GM23338 (cell line): ENCODE measurements at regions not wholly inside any gene's neighbourhood (a gene's known extent, or its start where the extent isn't known, plus 50 kb on each side); places are given as distances from the start of the nearest gene placed in this dataset.

Experiments
- ATAC-seq: fragments of 200-7000 bp; cut with Tn5 transposase; 3 replicates; pipeline ENCODE4 v1.9.1; 2020
- DNase-seq: peaks from one replicate; pipeline ENCODE4 v3.0.0-alpha.2; 2015; ENCODE audit warnings: low spot score
- H2AFZ ChIP-seq: fragments of 200-600 bp; sonication (generic); 2 replicates; pipeline ENCODE4 v1.8.0; 2016; ENCODE audit warnings: antibody characterized with exemption, mild to moderate bottlenecking, moderate library complexity
- H3F3A ChIP-seq: fragments of 200-600 bp; sonication (generic); replicated peaks from 2 replicates; pipeline ENCODE4 v1.8.0; 2017; ENCODE audit warnings: antibody characterized with exemption, mixed run types, low read depth
- H3K27ac ChIP-seq: fragments of 200-600 bp; sonication (generic); 2 replicates; pipeline ENCODE4 v1.6.1; 2016; ENCODE audit warnings: low read depth
- H3K27me3 ChIP-seq: fragments of 200-600 bp; sonication (generic); 2 replicates; pipeline ENCODE4 v1.8.0; 2016; ENCODE audit warnings: mild to moderate bottlenecking, mixed run types, moderate library complexity; ENCODE audit not compliant: insufficient read depth
- H3K36me3 ChIP-seq: fragments of 200-600 bp; sonication (generic); 2 replicates; pipeline ENCODE4 v1.8.0; 2016; ENCODE audit warnings: mild to moderate bottlenecking; ENCODE audit not compliant: insufficient read depth
- H3K4me1 ChIP-seq: fragments of 200-600 bp; sonication (generic); 2 replicates; pipeline ENCODE4 v1.8.0; 2016; ENCODE audit warnings: mild to moderate bottlenecking, moderate library complexity; ENCODE audit not compliant: insufficient read depth
- H3K4me2 ChIP-seq: fragments of 200-600 bp; sonication (generic); 2 replicates; pipeline ENCODE4 v1.7.1; 2017; ENCODE audit warnings: mixed run types
- H3K4me3 ChIP-seq: fragments of 200-600 bp; sonication (generic); 2 replicates; pipeline ENCODE4 v1.6.1; 2016; ENCODE audit warnings: mixed run types
- H3K79me2 ChIP-seq: fragments of 200-600 bp; sonication (generic); replicated peaks from 2 replicates; pipeline ENCODE4 v1.8.0; 2017; ENCODE audit warnings: mild to moderate bottlenecking; ENCODE audit not compliant: insufficient read depth
- H3K9me2 ChIP-seq: fragments of 200-600 bp; sonication (generic); 2 replicates; pipeline ENCODE4 v1.8.0; 2017; ENCODE audit not compliant: insufficient read depth
- H4K20me1 ChIP-seq: fragments of 200-600 bp; sonication (generic); replicated peaks from 2 replicates; pipeline ENCODE4 v1.8.0; 2017; ENCODE audit warnings: mild to moderate bottlenecking; ENCODE audit not compliant: insufficient read depth
- H3K27ac Mint-ChIP-seq: 2 replicates; pipeline ENCODE4 v1.8.0; 2020; ENCODE audit warnings: inconsistent platforms, mild to moderate bottlenecking, moderate library complexity, mixed read lengths
- H3K27me3 Mint-ChIP-seq: 3 replicates; pipeline ENCODE4 v1.8.0; 2022; ENCODE audit warnings: low read depth, mild to moderate bottlenecking, moderate library complexity, mixed read lengths, inconsistent platforms; ENCODE audit not compliant: insufficient read depth, poor library complexity
- H3K36me3 Mint-ChIP-seq: 3 replicates; pipeline ENCODE4 v1.8.0; 2021; ENCODE audit warnings: low read depth, mild to moderate bottlenecking, inconsistent platforms, moderate library complexity, mixed read lengths
- H3K4me1 Mint-ChIP-seq: 3 replicates; pipeline ENCODE4 v1.8.0; 2020; ENCODE audit warnings: mild to moderate bottlenecking, inconsistent platforms, mixed read lengths
- H3K4me3 Mint-ChIP-seq: 3 replicates; pipeline ENCODE4 v1.8.0; 2021; ENCODE audit warnings: moderate library complexity, mild to moderate bottlenecking, inconsistent platforms, mixed read lengths
- H3K9me3 Mint-ChIP-seq: 3 replicates; pipeline ENCODE4 v1.8.0; 2020; ENCODE audit warnings: moderate library complexity, mild to moderate bottlenecking, inconsistent platforms, mixed read lengths
- CREB1 ChIP-seq: fragments of 250-450 bp; sonication (Bioruptor Pico); IDR thresholded peaks from 2 replicates; pipeline ENCODE4 v1.5.0; 2020; ENCODE audit warnings: low read depth, mild to moderate bottlenecking, moderate library complexity
- EZH2 ChIP-seq: fragments of 200-600 bp; sonication (generic); IDR thresholded peaks from one replicate; pipeline ENCODE4 v1.8.0; 2017; ENCODE audit warnings: antibody characterized with exemption, mild to moderate bottlenecking, low read depth; ENCODE audit not compliant: unreplicated experiment
- EZH2phosphoT487 ChIP-seq: fragments of 200-600 bp; sonication (generic); IDR thresholded peaks from one replicate; pipeline ENCODE4 v1.8.1; 2018; ENCODE audit warnings: antibody characterized with exemption; ENCODE audit not compliant: unreplicated experiment
- JUNB ChIP-seq: IDR thresholded peaks from one replicate; pipeline ENCODE4 v1.6.1; 2016; ENCODE audit warnings: antibody characterized with exemption; ENCODE audit not compliant: unreplicated experiment
- NANOG ChIP-seq: IDR thresholded peaks from 2 replicates; pipeline ENCODE4 v1.6.1; 2016; ENCODE audit warnings: antibody characterized with exemption, borderline replicate concordance
- POLR2AphosphoS5 ChIP-seq: IDR thresholded peaks from 2 replicates; pipeline ENCODE4 v1.6.1; 2016; ENCODE audit warnings: antibody characterized with exemption, low read depth
- STAT1 ChIP-seq: IDR thresholded peaks from one replicate; pipeline ENCODE4 v1.6.1; 2016; ENCODE audit warnings: antibody characterized with exemption; ENCODE audit not compliant: unreplicated experiment
- ZNF114 ChIP-seq: fragments of 250-450 bp; sonication (Bioruptor Pico); IDR thresholded peaks from 2 replicates; pipeline ENCODE4 v1.5.0; 2020; ENCODE audit warnings: mild to moderate bottlenecking, moderate library complexity
- ZNF331 ChIP-seq: fragments of 250-450 bp; sonication (Bioruptor Pico); IDR thresholded peaks from 2 replicates; pipeline ENCODE4 v1.5.0; 2020; ENCODE audit warnings: low read depth, mild to moderate bottlenecking, moderate library complexity
- ZNF462 ChIP-seq: fragments of 250-450 bp; sonication (Bioruptor Pico); IDR thresholded peaks from 2 replicates; pipeline ENCODE4 v1.5.0; 2020; ENCODE audit warnings: mild to moderate bottlenecking, moderate library complexity
- TF ChIP-seq, protein P1 (sequence below): IDR thresholded peaks from one replicate; pipeline ENCODE4 v1.6.1; 2018; ENCODE audit warnings: antibody characterized with exemption; ENCODE audit not compliant: unreplicated experiment
- TF ChIP-seq, protein P2 (sequence below): IDR thresholded peaks from 2 replicates; pipeline ENCODE4 v1.6.1; 2016; ENCODE audit warnings: antibody characterized with exemption
- TF ChIP-seq, protein P3 (sequence below), 2 experiments: fragments of 200-600 bp in 1 of 2; sonication (generic) in 1 of 2; conservative IDR thresholded peaks; 2 replicates each; pipeline versions ENCODE4 v1.5.1 to v1.6.1; 2016 to 2017; ENCODE audit warnings: antibody characterized with exemption in 2 of 2, low read depth in 2 of 2, mild to moderate bottlenecking in 2 of 2, moderate library complexity in 1 of 2

GRCh38 chr7:21154614-21155013 is 273.3 kb upstream of the SP4 start:
- H2AFZ ChIP-seq = no peak overlapping the region
- no peaks in the 10 kb centered on the region for H4K20me1 ChIP-seq
- H3K9me2 ChIP-seq = no peaks in the 10 kb centered on the region; the same call in 1 of the 2 replicates
- no peak for DNase-seq
- no peaks in the 10 kb centered on the region for H3K36me3 Mint-ChIP-seq
- H3K27ac ChIP-seq = no peak overlapping the region
- H3F3A ChIP-seq = no peaks in the 10 kb centered on the region
- H3K4me3 Mint-ChIP-seq = no peak overlapping the region
- no peaks in the 10 kb centered on the region for H3K27me3 ChIP-seq
- no peak overlapping the region for H3K27ac Mint-ChIP-seq
- H3K9me3 Mint-ChIP-seq = no peaks in the 10 kb centered on the region
- H3K4me1 Mint-ChIP-seq = peaks cover 1% of the 10 kb centered on the region; the same call in 2 of the 3 replicates
- H3K27me3 Mint-ChIP-seq = peaks cover under 1% of the 10 kb centered on the region
- ATAC-seq = no peak
- no peaks in the 10 kb centered on the region for H3K79me2 ChIP-seq
- no peaks in the 10 kb centered on the region for H3K36me3 ChIP-seq
- TF ChIP-seq CREB1 (CRISPR knock-in tag) = no peak
- TF ChIP-seq ZNF114 (CRISPR knock-in tag) = no peak
- TF ChIP-seq, protein P1, sequence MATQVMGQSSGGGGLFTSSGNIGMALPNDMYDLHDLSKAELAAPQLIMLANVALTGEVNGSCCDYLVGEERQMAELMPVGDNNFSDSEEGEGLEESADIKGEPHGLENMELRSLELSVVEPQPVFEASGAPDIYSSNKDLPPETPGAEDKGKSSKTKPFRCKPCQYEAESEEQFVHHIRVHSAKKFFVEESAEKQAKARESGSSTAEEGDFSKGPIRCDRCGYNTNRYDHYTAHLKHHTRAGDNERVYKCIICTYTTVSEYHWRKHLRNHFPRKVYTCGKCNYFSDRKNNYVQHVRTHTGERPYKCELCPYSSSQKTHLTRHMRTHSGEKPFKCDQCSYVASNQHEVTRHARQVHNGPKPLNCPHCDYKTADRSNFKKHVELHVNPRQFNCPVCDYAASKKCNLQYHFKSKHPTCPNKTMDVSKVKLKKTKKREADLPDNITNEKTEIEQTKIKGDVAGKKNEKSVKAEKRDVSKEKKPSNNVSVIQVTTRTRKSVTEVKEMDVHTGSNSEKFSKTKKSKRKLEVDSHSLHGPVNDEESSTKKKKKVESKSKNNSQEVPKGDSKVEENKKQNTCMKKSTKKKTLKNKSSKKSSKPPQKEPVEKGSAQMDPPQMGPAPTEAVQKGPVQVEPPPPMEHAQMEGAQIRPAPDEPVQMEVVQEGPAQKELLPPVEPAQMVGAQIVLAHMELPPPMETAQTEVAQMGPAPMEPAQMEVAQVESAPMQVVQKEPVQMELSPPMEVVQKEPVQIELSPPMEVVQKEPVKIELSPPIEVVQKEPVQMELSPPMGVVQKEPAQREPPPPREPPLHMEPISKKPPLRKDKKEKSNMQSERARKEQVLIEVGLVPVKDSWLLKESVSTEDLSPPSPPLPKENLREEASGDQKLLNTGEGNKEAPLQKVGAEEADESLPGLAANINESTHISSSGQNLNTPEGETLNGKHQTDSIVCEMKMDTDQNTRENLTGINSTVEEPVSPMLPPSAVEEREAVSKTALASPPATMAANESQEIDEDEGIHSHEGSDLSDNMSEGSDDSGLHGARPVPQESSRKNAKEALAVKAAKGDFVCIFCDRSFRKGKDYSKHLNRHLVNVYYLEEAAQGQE = no peak
- TF ChIP-seq ZNF331 (CRISPR knock-in tag) = no peak
- no peak for TF ChIP-seq POLR2AphosphoS5
- TF ChIP-seq EZH2phosphoT487 = no peak
- no peak for TF ChIP-seq EZH2
- TF ChIP-seq NANOG = no peak
- TF ChIP-seq, protein P2, sequence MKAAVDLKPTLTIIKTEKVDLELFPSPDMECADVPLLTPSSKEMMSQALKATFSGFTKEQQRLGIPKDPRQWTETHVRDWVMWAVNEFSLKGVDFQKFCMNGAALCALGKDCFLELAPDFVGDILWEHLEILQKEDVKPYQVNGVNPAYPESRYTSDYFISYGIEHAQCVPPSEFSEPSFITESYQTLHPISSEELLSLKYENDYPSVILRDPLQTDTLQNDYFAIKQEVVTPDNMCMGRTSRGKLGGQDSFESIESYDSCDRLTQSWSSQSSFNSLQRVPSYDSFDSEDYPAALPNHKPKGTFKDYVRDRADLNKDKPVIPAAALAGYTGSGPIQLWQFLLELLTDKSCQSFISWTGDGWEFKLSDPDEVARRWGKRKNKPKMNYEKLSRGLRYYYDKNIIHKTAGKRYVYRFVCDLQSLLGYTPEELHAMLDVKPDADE = no peak
- no peak for TF ChIP-seq JUNB
- TF ChIP-seq STAT1 = no peak
- TF ChIP-seq, protein P3, sequence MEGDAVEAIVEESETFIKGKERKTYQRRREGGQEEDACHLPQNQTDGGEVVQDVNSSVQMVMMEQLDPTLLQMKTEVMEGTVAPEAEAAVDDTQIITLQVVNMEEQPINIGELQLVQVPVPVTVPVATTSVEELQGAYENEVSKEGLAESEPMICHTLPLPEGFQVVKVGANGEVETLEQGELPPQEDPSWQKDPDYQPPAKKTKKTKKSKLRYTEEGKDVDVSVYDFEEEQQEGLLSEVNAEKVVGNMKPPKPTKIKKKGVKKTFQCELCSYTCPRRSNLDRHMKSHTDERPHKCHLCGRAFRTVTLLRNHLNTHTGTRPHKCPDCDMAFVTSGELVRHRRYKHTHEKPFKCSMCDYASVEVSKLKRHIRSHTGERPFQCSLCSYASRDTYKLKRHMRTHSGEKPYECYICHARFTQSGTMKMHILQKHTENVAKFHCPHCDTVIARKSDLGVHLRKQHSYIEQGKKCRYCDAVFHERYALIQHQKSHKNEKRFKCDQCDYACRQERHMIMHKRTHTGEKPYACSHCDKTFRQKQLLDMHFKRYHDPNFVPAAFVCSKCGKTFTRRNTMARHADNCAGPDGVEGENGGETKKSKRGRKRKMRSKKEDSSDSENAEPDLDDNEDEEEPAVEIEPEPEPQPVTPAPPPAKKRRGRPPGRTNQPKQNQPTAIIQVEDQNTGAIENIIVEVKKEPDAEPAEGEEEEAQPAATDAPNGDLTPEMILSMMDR (conservative IDR thresholded peaks at IDR 0.05; ENCODE audit: low read depth in 2 of 2) = no peak
- no peak for TF ChIP-seq ZNF462 (CRISPR knock-in tag)
- H3K4me2 ChIP-seq = no peak overlapping the region
- H3K4me3 ChIP-seq = no peak overlapping the region
- peaks cover 3% of the 10 kb centered on the region for H3K4me1 ChIP-seq
